Colonic mucosa (tissue), 4 donors: ENCODE measurements at regions not wholly inside any gene's neighbourhood (a gene's known extent, or its start where the extent isn't known, plus 50 kb on each side); places are given as distances from the start of the nearest gene placed in this dataset.

ENCODE experiments used
- DNase-seq: peaks from one replicate; pipeline ENCODE4 v3.0.0-alpha.2; 2020
- H3K27ac ChIP-seq: fragments of 200-600 bp; one replicate; pipeline ENCODE4 v1.8.0; 2021
- H3K27me3 ChIP-seq: fragments of 200-600 bp; one replicate; pipeline ENCODE4 v1.8.0; 2021
- H3K36me3 ChIP-seq: fragments of 200-600 bp; one replicate; pipeline ENCODE4 v1.8.0; 2021
- H3K4me1 ChIP-seq: fragments of 200-600 bp; one replicate; pipeline ENCODE4 v1.8.0; 2021; ENCODE audit warnings: mild to moderate bottlenecking
- H3K4me3 ChIP-seq: fragments of 200-600 bp; one replicate; pipeline ENCODE4 v1.8.0; 2021
- H3K9ac ChIP-seq, 2 donors: one replicate each; pipeline ENCODE4 v1.7.0; 2013; ENCODE audit warnings: control low read depth in 2 of 2, low read depth in 2 of 2, low read length in 2 of 2
- H3K9me3 ChIP-seq: fragments of 200-600 bp; one replicate; pipeline ENCODE4 v1.8.0; 2021
- CTCF ChIP-seq: fragments of 200-600 bp; IDR thresholded peaks from one replicate; pipeline ENCODE4 v1.8.0; 2022; ENCODE audit warnings: antibody characterized with exemption, mild to moderate bottlenecking
- intact Hi-C: fragments of 100-400 bp; cut with DNase I; formaldehyde crosslinking; loops from one replicate; pipeline ENCODE4 v1.14.1; 2022
- donor health status: healthy.
- donor health status: DM: no; HTN: no; CAD: no.
- donor health status: DM: no; HTN: no; CAD: no.

GRCh38 chr7:84801396-84801795 is 385.5 kb downstream of the SEMA3D start:
- Histone ChIP-seq H3K4me3 (no peak overlapping the region), H3K27me3 (no peaks in the 10 kb centered on the region), H3K9ac (no peak overlapping the region), H3K36me3 (no peaks in the 10 kb centered on the region), H3K4me1 (no peaks in the 10 kb centered on the region), H3K9me3 (no peaks in the 10 kb centered on the region), H3K27ac (no peak overlapping the region)
- no peak for DNase-seq
- TF ChIP-seq CTCF = no peak
- intact Hi-C loops = no loop called here

- intact Hi-C loops = no loop called here
- Histone ChIP-seq H3K36me3 (no peaks in the 10 kb centered on the region), H3K27me3 (no peaks in the 10 kb centered on the region), H3K4me3 (no peak overlapping the region), H3K4me1 (no peaks in the 10 kb centered on the region), H3K27ac (no peak overlapping the region), H3K9me3 (no peaks in the 10 kb centered on the region), H3K9ac (no peak overlapping the region)
- no peak for DNase-seq
- TF ChIP-seq CTCF = no peak
Observed at GRCh38 chr7:84800846-84801245, 386.0 kb downstream of the SEMA3D start.

- no peak overlapping the region for H3K27ac ChIP-seq
- no peaks in the 10 kb centered on the region for H3K27me3 ChIP-seq
- no peak overlapping the region for H3K4me3 ChIP-seq
- DNase-seq = no peak
- TF ChIP-seq CTCF = no peak
- no peaks in the 10 kb centered on the region for H3K9me3 ChIP-seq
- no peak overlapping the region for H3K9ac ChIP-seq
- no peaks in the 10 kb centered on the region for H3K36me3 ChIP-seq
- H3K4me1 ChIP-seq = no peaks in the 10 kb centered on the region
- intact Hi-C loops = no loop called here
Observed at GRCh38 chr7:84799106-84799505, 387.8 kb downstream of the SEMA3D start.

- no peak overlapping the region for H3K9ac ChIP-seq
- no peak overlapping the region for H3K4me3 ChIP-seq
- no peak for DNase-seq
- H3K36me3 ChIP-seq = no peaks in the 10 kb centered on the region
- H3K4me1 ChIP-seq = no peaks in the 10 kb centered on the region
- no peak overlapping the region for H3K27ac ChIP-seq
- H3K9me3 ChIP-seq = no peaks in the 10 kb centered on the region
- TF ChIP-seq CTCF = no peak
- H3K27me3 ChIP-seq = no peaks in the 10 kb centered on the region
- intact Hi-C loops = no loop called here
Observed at GRCh38 chr7:84792231-84792893, 394.5 kb downstream of the SEMA3D start.

- no peak for DNase-seq
Observed at GRCh38 chr7:84790882-84791281, 396.0 kb downstream of the SEMA3D start.

More at GRCh38 chr7:84790882-84791281, 396.0 kb downstream of the SEMA3D start:
- Histone ChIP-seq H3K9ac (no peak overlapping the region), H3K27ac (no peak overlapping the region), H3K36me3 (no peaks in the 10 kb centered on the region), H3K4me3 (no peak overlapping the region), H3K27me3 (no peaks in the 10 kb centered on the region), H3K9me3 (no peaks in the 10 kb centered on the region), H3K4me1 (no peaks in the 10 kb centered on the region)
- intact Hi-C loops = no loop called here
- no peak for TF ChIP-seq CTCF
